ENCODE measurements at regions not wholly inside any gene's neighbourhood (a gene's known extent, or its start where the extent isn't known, plus 50 kb on each side); places are given as distances from the start of the nearest gene placed in this dataset.

DNA sequence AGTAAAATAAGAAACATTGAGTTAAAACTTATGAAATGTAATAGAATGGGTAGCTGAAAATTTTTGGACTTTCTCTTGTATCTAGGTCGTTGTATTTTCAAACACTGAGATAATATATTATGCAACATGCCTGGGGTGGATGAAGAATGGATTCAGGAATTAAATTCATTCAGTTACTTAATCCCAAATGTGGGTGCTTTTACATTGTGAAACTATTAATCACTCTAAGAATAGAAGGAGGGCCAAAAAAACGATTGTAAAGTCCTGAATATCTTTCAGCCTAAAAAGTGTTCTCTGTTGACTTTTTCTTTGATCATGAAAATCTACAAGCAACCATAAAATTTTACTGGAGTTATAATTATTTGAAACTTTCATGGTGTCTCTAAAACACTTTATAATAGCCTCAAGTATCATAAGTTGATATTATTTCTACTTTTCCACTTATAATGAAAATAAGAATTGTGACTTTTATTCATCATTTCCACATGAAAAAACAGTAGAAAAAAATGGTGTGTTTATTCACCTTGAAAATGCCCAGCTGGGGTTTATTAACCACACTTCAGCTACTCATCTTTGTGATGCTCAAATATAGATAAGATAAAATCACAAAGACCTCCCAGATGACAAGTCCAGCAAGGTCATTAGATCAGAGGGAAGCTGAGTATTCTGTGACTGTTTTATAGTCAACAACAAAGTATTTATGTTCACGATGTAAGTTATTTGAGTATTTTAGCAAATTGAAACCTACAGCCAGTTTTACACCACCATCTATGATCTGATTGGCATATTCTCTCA lies 619.9 kb upstream of the SOX9 start:
- Histone ChIP-seq H3K27ac (ENCODE audit: low read depth) (no peak overlapping the region), H3K79me2 (replicated peaks; ENCODE audit: insufficient read depth) (no peaks in the 10 kb centered on the region), H3K36me3 (ENCODE audit: insufficient read depth) (no peaks in the 10 kb centered on the region), H3K27me3 (ENCODE audit: insufficient read depth) (no peaks in the 10 kb centered on the region), H3K4me3 (no peak overlapping the region), H2AFZ (no peak overlapping the region), H4K20me1 (replicated peaks; ENCODE audit: insufficient read depth) (no peaks in the 10 kb centered on the region), H3K9me2 (ENCODE audit: insufficient read depth) (no peaks in the 10 kb centered on the region), H3K4me1 (ENCODE audit: insufficient read depth) (no peaks in the 10 kb centered on the region), H3K4me2 (no peak overlapping the region), H3F3A (replicated peaks; ENCODE audit: low read depth) (no peaks in the 10 kb centered on the region)
- H3K27me3 Mint-ChIP-seq (ENCODE audit: insufficient read depth, low read depth, poor library complexity): no peaks in the 10 kb centered on the region
- DNase-seq (ENCODE audit: low spot score) (no peak), ATAC-seq (no peak)
- H3K4me1 Mint-ChIP-seq: peaks cover 5% of the 10 kb centered on the region; the same call in 2 of the 3 replicates
- no peak overlapping the region for H3K27ac Mint-ChIP-seq
- TF ChIP-seq ZNF114 (CRISPR knock-in tag; IDR thresholded peaks at IDR 0.05) (no peak), POLR2AphosphoS5 (IDR thresholded peaks at IDR 0.05; ENCODE audit: low read depth) (no peak), EZH2 (IDR thresholded peaks at IDR 0.05; ENCODE audit: low read depth, unreplicated experiment) (no peak), ZNF331 (CRISPR knock-in tag; IDR thresholded peaks at IDR 0.05; ENCODE audit: low read depth) (no peak), JUNB (IDR thresholded peaks at IDR 0.05; ENCODE audit: unreplicated experiment) (no peak)
- TF ChIP-seq, protein P1, sequence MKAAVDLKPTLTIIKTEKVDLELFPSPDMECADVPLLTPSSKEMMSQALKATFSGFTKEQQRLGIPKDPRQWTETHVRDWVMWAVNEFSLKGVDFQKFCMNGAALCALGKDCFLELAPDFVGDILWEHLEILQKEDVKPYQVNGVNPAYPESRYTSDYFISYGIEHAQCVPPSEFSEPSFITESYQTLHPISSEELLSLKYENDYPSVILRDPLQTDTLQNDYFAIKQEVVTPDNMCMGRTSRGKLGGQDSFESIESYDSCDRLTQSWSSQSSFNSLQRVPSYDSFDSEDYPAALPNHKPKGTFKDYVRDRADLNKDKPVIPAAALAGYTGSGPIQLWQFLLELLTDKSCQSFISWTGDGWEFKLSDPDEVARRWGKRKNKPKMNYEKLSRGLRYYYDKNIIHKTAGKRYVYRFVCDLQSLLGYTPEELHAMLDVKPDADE (IDR thresholded peaks at IDR 0.05): no peak
- TF ChIP-seq, protein P2, sequence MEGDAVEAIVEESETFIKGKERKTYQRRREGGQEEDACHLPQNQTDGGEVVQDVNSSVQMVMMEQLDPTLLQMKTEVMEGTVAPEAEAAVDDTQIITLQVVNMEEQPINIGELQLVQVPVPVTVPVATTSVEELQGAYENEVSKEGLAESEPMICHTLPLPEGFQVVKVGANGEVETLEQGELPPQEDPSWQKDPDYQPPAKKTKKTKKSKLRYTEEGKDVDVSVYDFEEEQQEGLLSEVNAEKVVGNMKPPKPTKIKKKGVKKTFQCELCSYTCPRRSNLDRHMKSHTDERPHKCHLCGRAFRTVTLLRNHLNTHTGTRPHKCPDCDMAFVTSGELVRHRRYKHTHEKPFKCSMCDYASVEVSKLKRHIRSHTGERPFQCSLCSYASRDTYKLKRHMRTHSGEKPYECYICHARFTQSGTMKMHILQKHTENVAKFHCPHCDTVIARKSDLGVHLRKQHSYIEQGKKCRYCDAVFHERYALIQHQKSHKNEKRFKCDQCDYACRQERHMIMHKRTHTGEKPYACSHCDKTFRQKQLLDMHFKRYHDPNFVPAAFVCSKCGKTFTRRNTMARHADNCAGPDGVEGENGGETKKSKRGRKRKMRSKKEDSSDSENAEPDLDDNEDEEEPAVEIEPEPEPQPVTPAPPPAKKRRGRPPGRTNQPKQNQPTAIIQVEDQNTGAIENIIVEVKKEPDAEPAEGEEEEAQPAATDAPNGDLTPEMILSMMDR (conservative IDR thresholded peaks at IDR 0.05; ENCODE audit: low read depth in 2 of 2): no peak
- TF ChIP-seq, protein P3, sequence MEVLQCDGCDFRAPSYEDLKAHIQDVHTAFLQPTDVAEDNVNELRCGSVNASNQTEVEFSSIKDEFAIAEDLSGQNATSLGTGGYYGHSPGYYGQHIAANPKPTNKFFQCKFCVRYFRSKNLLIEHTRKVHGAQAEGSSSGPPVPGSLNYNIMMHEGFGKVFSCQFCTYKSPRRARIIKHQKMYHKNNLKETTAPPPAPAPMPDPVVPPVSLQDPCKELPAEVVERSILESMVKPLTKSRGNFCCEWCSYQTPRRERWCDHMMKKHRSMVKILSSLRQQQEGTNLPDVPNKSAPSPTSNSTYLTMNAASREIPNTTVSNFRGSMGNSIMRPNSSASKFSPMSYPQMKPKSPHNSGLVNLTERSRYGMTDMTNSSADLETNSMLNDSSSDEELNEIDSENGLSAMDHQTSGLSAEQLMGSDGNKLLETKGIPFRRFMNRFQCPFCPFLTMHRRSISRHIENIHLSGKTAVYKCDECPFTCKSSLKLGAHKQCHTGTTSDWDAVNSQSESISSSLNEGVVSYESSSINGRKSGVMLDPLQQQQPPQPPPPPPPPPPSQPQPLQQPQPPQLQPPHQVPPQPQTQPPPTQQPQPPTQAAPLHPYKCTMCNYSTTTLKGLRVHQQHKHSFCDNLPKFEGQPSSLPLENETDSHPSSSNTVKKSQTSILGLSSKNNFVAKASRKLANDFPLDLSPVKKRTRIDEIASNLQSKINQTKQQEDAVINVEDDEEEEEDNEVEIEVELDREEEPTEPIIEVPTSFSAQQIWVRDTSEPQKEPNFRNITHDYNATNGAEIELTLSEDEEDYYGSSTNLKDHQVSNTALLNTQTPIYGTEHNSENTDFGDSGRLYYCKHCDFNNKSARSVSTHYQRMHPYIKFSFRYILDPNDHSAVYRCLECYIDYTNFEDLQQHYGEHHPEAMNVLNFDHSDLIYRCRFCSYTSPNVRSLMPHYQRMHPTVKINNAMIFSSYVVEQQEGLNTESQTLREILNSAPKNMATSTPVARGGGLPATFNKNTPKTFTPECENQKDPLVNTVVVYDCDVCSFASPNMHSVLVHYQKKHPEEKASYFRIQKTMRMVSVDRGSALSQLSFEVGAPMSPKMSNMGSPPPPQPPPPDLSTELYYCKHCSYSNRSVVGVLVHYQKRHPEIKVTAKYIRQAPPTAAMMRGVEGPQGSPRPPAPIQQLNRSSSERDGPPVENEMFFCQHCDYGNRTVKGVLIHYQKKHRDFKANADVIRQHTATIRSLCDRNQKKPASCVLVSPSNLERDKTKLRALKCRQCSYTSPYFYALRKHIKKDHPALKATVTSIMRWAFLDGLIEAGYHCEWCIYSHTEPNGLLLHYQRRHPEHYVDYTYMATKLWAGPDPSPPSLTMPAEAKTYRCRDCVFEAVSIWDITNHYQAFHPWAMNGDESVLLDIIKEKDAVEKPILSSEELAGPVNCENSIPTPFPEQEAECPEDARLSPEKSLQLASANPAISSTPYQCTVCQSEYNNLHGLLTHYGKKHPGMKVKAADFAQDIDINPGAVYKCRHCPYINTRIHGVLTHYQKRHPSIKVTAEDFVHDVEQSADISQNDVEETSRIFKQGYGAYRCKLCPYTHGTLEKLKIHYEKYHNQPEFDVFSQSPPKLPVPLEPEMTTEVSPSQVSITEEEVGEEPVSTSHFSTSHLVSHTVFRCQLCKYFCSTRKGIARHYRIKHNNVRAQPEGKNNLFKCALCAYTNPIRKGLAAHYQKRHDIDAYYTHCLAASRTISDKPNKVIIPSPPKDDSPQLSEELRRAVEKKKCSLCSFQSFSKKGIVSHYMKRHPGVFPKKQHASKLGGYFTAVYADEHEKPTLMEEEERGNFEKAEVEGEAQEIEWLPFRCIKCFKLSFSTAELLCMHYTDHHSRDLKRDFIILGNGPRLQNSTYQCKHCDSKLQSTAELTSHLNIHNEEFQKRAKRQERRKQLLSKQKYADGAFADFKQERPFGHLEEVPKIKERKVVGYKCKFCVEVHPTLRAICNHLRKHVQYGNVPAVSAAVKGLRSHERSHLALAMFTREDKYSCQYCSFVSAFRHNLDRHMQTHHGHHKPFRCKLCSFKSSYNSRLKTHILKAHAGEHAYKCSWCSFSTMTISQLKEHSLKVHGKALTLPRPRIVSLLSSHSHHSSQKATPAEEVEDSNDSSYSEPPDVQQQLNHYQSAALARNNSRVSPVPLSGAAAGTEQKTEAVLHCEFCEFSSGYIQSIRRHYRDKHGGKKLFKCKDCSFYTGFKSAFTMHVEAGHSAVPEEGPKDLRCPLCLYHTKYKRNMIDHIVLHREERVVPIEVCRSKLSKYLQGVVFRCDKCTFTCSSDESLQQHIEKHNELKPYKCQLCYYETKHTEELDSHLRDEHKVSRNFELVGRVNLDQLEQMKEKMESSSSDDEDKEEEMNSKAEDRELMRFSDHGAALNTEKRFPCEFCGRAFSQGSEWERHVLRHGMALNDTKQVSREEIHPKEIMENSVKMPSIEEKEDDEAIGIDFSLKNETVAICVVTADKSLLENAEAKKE (CRISPR knock-in tag; IDR thresholded peaks at IDR 0.05): no peak
- no peaks in the 10 kb centered on the region for H3K9me3 Mint-ChIP-seq
- no peak overlapping the region for H3K4me3 Mint-ChIP-seq
- no peaks in the 10 kb centered on the region for H3K36me3 Mint-ChIP-seq (ENCODE audit: low read depth)

Data from GM23338 (cell line).